ENCODE measurements at regions not wholly inside any gene's neighbourhood (a gene's known extent, or its start where the extent isn't known, plus 50 kb on each side); places are given as distances from the start of the nearest gene placed in this dataset.
"Not testable (repeated sequence)": the region's sequence is repeated elsewhere in the genome, so short reads cannot be mapped to it uniquely, and the experiment has no call there.

GRCh38 chr5:17326600-17327037, 109.2 kb downstream of the BASP1 start:
- no peak for DNase-seq

- DNase-seq = no peak
Measured at GRCh38 chr5:17327048-17327625, 109.7 kb downstream of the BASP1 start.

DNA sequence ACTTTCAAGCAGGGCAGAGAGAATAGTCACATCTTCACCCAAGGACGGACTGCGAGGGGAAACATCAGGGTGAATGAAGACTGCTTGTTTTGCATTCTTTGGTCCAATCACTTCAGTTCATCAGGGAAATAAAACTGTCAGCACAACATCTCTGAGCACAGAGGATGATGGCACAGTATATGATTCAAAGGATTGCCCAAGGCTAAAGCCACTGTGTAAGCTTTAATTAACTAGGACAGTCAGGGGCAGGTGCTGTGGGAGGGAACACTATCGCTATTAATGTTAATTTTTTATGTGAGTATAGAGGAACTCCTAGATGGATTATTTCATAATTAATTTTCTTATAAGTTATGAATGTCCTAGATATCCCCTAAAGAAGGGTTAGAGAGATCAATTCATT, 112.1 kb downstream of the BASP1 start:
- DNase-seq = no peak

- DNase-seq = no peak
Measured at GRCh38 chr5:17330386-17330785, 113.0 kb downstream of the BASP1 start.

DNA sequence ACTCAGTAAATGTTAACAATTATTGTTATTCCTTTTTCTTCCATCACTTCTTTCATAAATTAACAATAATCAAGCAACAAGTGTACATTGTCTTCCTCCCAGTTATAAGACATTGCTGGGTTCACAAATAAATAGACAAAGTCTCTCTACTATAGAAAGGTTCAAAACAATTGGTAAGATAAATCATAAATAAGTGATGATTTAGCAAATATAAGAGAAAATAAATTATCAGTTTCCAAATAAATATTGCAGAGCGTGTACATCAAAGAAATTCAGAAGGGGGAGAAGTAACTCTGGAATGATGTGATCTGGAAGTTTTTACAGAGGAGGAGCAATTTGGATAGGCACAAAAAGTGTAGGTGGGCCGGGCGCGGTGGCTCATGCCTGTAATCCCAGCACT, 114.2 kb downstream of the BASP1 start:
- no peak for DNase-seq

- no peak for DNase-seq
Measured at GRCh38 chr5:17333755-17334154, 116.3 kb downstream of the BASP1 start.

DNA sequence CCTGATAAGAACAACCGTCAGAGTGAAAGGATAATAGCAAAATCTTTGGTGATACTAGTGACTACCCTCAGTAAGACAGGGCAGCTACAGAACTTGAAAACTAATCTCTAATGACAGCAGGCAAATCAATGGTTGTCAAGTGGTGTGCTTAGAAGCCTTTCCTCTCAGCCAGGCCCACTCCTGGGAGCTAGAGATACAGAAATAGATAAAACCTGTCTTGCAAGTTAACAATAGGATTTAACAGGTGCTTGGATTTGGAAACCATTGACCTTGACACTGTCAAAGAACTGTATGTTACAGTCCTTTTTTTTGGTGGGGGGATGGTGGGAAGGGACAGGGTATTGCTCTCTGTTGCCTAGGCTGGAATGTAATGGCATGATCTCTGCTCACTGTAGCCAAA, 118.6 kb downstream of the BASP1 start:
- DNase-seq = no peak

- DNase-seq = not testable (repeated sequence)
Measured at GRCh38 chr5:17336723-17337122, 119.3 kb downstream of the BASP1 start.

DNA sequence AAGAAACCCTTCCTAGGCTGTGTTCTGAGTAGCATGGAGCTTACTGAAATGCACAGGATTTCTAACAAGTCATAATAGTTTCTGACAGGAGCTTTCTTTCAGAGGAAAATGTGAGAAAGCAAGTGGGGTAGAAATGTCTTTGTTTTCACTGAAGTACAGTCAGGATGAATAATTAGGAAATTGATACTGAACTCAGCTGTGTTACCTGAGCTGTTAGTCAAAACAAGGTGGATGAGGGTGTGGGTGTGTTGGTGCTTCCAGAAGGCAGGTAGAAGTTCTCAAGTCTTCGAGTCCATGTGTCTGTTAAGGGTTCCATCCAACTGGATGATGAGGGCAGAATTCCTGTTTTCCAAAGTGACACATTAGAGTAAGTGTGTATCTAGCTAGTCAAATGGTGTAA, 122.4 kb downstream of the BASP1 start:
- no peak for DNase-seq

GRCh38 chr5:17340379-17340778, 122.9 kb downstream of the BASP1 start:
- DNase-seq = no peak

- DNase-seq = no peak
Measured at GRCh38 chr5:17340819-17341218, 123.4 kb downstream of the BASP1 start.

DNA sequence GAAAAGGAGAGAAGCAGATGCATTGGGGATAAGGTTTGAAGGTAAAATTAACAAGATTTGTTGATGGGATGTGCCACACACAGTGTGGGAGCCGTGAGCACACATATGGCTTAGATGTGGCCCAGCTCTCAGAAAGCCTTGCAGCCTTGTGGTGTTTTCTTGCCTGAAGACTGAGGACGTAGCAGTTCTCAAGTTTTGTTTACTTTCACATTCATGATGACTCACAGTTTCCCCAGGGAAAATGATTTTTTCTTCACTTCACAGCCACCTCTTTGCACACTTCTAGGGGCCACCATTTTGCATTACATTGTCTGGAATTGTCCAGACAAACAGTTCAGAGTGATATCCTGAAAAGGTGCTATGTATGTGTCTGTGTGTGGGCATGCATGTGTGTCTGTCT, 126.2 kb downstream of the BASP1 start:
- no peak for DNase-seq

DNA sequence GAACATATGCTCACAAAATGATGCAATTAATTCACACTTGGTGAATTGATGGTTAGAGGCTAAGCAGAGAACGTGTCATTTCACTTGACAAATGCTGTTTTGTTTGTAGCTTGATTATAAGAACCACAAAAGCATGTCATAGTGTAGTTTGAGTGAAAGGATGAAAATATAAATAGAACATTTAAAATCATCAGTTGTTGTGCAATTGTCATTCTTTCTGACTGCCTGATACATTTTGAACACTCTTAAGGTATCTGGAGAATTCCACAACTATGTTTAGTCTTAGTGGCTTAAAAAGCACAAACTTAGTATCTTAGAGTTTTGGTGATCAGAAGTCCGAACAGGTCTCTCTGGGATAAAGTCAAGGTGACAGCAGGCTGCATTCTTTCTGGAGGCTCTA, 129.4 kb downstream of the BASP1 start:
- no peak for DNase-seq

DNA sequence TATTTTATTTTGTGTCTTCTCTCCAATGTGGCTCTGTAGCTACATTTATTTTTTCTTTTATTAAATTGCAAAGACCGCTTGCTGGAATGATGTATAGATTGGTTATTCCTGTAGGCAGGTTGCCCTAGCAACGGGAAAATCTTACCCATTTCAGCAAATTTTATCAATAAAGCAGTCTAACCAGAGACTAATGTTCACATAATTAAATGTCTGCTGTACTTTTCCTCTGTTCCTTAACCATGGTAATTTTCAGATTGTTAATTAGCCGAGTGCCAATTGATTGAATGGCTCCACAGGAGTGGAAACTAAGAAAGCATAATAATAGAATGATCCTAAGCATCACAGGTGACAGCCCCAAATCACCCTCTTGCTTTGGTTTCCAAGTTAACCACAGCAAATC, 134.8 kb downstream of the BASP1 start:
- no peak for DNase-seq

DNA sequence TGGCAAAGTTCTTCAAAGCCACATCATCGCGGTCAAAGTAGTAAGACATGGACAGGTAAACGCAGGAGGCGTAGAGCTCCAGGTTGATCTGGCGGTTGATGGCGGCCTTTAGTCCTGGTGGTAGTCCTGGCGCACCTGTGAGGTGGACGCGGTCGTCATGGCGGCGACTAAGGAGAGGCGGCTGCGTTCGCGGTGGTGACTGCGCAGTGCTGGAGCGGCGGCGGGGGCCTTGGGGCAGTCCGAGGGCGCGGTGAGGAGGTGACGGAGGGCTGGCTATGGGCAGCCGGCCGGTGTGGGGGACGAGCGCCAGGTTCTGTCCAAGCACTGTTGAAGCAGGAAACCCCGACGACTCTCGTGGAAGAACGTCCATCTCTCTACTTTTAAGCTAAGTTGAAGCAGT, 136.8 kb downstream of the BASP1 start:
- DNase-seq = no peak

DNA sequence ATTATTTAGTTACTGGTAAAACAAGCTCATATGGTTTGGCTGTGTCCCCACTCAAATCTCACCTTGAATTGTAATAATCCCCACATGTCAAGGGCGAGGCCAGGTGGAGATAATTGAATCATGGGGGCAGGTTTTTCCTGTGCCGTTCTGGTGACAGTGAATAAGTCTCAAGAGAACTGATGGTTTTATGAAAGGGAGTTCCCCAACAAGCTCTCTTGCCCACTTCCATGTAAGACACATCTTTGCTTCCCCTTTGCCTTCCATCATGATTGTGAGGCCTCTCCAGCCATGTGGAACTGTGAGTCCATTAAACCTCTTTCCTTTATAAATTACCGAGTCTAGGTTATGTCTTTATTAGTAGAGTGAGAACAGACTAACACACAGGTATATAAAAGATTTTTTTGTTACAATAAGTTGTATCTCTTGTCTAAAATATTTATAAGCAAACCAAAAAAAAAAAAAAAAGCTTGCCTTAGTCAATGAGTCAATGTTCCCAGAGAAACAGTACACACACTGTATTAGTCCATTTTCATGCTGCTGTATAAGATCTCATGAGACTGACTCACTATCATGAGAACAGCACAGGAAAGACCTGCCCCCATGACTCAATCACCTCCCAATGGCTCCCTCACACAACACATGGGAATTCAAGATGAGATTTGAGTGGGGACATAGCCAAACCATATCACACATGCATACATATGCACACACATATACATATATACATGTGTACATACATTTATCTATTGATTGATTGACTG, 138.3 kb downstream of the BASP1 start:
- no peak for DNase-seq

DNA sequence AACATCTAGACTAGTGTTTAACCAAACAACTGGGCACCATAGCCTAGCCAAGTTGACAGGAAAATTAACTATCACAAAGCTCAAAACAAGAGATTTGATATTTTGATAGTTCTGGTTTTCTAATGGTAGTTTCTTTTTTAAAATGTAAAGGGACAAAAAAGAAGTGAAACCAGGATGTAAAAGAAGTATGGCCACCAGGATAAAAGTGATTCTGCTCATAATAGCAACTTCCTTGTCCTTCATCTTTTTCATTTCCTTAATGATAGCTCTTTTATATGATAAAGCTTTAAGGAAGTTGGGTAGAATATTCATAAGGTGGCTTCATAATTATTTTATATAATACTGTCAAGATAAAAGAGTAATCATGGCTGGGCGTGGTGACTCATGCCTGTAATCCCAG, 139.1 kb downstream of the BASP1 start:
- DNase-seq = no peak

- DNase-seq = no peak
Measured at GRCh38 chr5:17357504-17357903, 140.1 kb downstream of the BASP1 start.

DNA sequence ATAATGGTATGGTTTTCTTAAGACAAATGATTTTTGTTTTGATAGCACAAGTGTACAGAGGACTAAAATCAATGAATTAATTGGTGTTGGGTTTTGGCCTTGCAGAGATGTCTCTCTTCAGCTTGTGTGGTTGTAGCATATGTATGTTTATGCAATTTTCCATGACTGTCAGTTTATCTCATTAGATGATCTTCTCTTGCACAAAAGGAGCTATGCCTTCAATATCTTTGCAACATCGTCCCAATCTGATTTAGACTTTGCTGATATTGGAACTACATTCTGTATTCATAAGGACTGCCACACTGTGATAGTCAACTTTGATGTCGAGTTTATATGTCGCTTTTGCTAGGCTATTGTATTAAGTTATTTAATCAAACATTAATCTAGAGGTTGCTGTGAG, 140.0 kb upstream of the TAF11L2 start:
- no peak for DNase-seq

DNA sequence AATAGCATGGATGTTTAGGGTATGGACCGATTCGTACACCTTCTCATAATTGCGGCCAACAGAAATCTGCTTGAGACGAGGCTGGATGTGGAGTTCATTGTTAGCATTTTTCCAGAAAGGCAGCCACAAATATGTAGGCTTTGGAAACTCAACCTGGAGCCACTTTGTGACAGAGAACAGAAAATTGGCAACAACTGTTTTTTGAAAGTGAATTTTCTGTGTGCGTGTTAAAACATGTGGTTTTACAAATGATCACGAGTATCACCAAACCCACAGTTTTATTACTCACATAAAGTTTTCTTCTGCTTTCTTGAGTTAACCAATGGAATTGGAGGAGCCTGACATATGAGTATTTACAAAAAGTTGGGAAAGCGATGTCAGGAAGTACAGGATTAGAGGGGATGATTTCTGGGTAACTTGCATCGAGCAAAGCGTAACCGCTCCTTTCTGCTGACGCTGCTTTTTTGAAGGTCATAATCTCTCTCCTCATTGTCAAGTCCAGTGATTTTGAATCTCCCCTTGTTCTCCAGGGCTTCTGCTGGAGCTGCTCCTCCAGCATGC, 138.5 kb upstream of the TAF11L2 start:
- DNase-seq = no peak

DNA sequence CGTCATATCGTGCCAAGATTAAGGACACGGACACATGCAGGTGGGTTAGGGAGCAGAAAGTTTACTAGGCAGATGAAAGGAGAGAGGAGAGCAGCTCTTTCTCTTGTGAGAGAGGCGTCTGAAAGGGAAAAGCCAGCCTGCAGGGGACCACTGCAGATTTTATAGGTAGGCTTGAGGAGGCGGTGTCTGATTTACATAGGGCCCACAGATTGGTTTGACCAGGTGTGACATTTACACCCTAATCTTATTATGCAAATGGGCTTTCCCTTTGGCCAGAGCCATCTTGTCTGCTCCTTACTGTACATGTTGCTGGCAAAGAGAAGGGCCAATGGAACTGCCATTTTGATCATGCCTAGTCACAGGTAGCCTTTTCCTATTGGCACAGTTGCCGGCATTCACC, 137.2 kb upstream of the TAF11L2 start:
- no peak for DNase-seq

GRCh38 chr5:17361331-17361730, 136.7 kb upstream of the TAF11L2 start:
- DNase-seq = no peak

GRCh38 chr5:17364987-17365810, 132.8 kb upstream of the TAF11L2 start:
- no peak for DNase-seq

GRCh38 chr5:17365811-17366138, 132.3 kb upstream of the TAF11L2 start:
- no peak for DNase-seq

Measured in CD4-positive, alpha-beta T cell treated with Interleukin-10 for 1 hour (primary cell).